HG02852 (cell line): ENCODE measurements at regions not wholly inside any gene's neighbourhood (a gene's known extent, or its start where the extent isn't known, plus 50 kb on each side); places are given as distances from the start of the nearest gene placed in this dataset.

ENCODE experiments used
- ATAC-seq: cut with Tn5 transposase; IDR thresholded peaks from one replicate; pipeline ENCODE4 v1.9.1; 2021; ENCODE audit warnings: mild to moderate bottlenecking, moderate library complexity; ENCODE audit not compliant: unreplicated experiment

GRCh38 chr2:37588316-37588777 lies 83.1 kb downstream of the CDC42EP3 start:
- ATAC-seq: no peak

- ATAC-seq: no peak
These were observed 82.1 kb downstream of the CDC42EP3 start for GRCh38 chr2:37589298-37589697.

- no peak for ATAC-seq
These were observed 81.3 kb downstream of the CDC42EP3 start for GRCh38 chr2:37590119-37590571.
